HG02884 (cell line): ENCODE measurements at regions not wholly inside any gene's neighbourhood (a gene's known extent, or its start where the extent isn't known, plus 50 kb on each side); places are given as distances from the start of the nearest gene placed in this dataset.
A peak's percentile ranks its signal among the peaks of the same experiment; 100 is the strongest.

Experiments used
- ATAC-seq: cut with Tn5 transposase; IDR thresholded peaks from one replicate; pipeline ENCODE4 v1.9.1; 2021; ENCODE audit warnings: mild to moderate bottlenecking, moderate library complexity; ENCODE audit not compliant: unreplicated experiment

DNA sequence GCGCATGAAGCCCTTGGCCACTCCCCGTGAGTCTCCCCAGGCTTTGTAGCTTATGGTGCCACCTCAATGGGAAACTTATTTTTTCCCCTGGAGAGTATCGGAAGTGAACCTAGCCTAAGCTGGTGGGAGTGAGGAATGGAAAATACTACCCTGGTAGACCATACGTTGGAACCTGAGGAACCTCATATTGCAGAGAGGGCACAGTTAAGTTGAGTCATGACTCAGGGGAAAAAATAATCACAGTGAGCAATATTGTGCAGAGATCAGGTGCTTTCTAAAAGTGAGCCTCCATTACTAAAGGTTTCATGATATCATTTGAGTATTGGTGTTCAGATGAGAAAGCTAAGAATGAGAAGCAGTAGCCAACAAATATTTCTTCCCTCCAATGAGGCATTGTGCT lies 360.5 kb upstream of the NT5C1B start:
- no peak for ATAC-seq

DNA sequence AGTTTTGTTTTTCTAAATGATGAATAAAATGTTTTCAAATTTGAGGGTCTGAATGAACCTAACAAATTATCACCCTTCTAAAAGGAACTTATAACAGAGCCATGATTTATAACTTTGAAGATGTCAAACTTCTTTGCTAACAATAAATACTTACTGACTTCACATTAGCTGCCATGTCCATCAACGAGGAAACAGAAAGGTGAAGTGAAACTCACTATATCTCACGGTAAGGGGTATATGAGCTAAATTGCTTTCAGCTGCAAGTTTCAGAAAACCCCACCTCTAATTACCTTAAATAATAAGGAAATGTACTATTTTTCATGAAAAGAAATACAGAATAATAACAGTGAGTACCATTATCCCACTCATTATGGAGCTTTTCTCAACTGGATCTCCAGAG lies 350.8 kb upstream of the NT5C1B start:
- ATAC-seq: peak; percentile 95

GRCh38 chr2:18939740-18940139 lies 350.4 kb upstream of the NT5C1B start:
- peak; percentile 43 for ATAC-seq

- no peak for ATAC-seq
Measured at GRCh38 chr2:18934886-18935285, 345.5 kb upstream of the NT5C1B start.

GRCh38 chr2:18932853-18933252 lies 343.5 kb upstream of the NT5C1B start:
- no peak for ATAC-seq

DNA sequence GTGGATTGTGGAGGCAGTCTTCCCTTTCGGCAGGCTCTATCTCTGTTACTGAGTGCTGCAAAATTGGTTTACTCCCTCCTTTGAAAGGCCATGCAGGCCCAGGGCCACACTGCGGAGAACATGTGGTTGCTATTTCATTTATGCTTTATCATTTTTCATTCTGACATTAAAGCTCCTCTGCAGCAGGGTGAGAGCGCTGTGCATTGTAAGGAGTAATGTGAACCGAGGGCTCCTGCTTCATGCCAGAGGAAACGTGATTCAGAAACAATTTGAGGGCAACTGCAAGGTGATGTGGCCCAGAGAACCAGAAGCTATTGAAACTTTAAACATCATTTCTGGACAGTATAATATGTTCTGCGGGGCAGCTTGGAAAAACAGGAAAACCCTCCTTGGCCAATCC lies 341.6 kb upstream of the NT5C1B start:
- no peak for ATAC-seq

DNA sequence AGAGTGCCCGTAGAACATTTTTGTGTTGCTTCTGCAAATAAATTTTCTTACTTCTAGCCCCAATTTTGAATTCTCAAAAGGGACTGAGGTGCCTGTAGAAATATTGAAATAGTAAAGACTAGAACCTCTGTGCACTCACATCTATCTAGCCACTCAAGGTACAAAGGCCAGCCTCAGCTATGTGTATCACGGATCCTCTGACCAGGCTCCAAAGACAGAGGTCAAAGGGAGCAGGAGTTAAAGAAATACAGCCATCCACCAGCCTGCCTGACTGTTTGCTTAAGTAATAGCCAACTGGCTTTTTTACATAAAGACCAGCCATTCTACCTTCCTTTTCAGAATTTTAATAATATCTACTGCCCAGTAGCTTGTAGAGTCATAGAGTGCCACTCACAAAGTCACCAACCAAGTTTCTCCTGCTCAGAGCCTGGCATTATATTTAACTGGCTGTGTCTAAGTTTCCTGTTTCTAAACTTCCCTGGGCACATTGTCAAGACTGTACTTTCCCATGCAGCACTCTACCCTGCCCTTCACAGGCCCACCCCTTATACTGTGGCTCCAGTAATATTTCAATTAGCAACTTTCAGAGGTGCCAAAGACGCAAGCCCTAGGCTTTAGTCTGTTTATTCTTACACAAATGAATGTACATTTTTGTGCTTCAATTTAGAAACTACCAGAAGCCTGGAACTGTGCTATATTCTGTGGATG lies 338.3 kb upstream of the NT5C1B start:
- ATAC-seq: no peak

- ATAC-seq: no peak
Measured at GRCh38 chr2:18926631-18927524, 337.5 kb upstream of the NT5C1B start.

DNA sequence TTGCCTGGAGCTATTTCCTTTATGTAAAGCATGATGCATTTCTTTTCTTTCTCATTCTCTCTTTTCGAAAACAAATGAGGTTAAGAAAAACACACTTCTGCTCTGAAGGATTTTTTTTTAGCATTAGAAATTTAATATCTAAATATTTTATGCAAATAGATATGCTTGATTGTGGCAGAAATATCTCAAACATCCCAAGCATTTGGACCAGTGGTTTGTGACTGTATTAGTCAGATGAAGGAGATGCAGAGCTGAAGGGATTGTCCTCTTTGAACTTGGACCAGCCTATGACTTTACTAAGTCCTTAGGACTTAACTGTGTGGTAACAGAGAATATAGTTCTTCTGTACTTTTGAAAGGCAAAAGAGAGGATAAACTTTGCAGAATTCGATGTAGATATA lies 335.9 kb upstream of the NT5C1B start:
- ATAC-seq: no peak

GRCh38 chr2:18924886-18925285 lies 335.5 kb upstream of the NT5C1B start:
- no peak for ATAC-seq

DNA sequence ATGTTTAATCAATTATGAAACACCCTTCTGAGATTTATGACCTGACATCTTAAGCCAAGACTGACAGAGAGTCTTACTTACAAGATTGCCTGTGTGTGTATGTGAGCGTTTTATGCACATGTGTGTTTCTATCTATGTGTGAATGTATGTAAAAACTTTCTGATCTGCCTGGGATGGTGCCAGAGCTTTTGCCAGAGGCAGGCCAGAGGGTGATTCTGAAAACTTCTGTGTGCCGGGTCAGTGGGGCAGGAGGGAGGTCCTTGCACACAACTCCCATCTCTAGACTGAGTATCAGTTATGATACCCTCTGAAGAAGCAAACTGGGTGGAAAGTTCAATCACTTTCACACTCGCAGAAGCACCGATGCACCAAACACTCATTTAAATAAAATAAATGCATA lies 335.0 kb upstream of the NT5C1B start:
- ATAC-seq: no peak

GRCh38 chr2:18922276-18922675 lies 332.9 kb upstream of the NT5C1B start:
- no peak for ATAC-seq

DNA sequence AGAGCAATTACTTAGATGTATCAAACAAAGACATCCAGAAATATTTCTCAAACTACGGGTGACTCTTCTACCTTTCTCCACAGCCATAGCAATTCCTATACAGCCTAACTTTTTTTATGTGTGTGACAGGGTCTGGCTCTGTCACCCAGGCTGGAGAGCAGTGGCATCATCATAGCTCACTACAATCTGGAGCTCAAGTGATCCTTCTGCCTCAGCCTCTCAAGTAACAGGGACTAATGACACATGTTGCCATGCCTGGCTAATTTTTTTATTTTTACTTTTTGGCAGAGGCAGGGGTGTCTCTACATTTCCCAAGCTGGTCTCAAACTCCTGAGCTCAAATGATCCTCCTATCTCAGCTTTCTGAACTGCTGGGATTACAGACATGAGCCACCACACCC lies 328.9 kb upstream of the NT5C1B start:
- ATAC-seq: no peak

DNA sequence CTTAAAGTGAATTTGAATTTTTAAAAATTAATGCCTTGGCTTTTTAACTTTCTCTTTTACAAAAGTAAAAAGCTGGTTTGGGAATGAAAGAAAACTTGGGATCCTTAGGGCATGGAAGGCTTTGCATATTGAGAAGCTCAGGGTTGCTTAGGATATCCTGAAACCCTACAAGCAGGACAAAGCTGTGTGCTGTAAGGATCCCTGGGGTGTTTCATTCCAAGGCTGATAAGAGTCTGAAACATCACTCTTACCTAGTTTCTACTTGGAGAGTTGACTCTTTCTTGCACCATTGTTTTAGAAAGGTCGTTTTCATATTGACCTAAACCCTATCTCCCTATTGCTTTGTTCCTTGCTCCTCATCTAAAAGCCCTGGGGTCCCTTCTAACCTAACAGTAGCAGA lies 325.9 kb upstream of the NT5C1B start:
- no peak for ATAC-seq

GRCh38 chr2:18913512-18913911 lies 324.1 kb upstream of the NT5C1B start:
- ATAC-seq: no peak

DNA sequence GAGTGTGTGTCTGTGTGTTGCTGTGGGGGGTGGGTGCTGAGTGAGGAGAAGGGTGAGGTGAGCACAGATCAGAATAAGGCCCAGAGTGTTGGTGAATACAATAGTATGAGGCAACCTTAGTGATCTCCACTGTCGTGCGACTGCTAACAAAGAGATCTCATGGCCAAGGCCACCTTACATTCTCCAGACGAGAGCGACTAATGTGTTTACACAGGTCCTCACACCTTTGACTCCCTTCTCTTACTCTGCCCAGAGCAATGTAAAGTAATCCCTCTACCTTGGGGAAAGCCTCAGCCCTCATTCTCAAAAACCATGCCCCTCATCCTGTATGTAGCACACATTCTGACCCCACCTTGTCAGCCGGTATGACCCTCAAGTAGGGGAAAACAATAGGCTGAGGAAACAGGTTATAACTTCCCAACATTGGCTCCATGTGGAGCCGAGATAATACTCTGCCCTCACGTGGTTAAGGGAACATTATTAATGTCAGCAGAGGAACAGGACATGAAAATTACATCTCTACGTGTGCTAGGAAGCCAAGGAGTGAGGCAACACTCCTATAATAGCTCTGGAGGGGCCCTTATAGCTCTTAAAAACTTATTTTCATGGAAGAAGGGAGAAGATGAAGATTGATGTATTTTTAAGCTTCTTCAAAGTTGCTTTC lies 323.0 kb upstream of the NT5C1B start:
- ATAC-seq: no peak

GRCh38 chr2:18911416-18911815 lies 322.0 kb upstream of the NT5C1B start:
- ATAC-seq: no peak

DNA sequence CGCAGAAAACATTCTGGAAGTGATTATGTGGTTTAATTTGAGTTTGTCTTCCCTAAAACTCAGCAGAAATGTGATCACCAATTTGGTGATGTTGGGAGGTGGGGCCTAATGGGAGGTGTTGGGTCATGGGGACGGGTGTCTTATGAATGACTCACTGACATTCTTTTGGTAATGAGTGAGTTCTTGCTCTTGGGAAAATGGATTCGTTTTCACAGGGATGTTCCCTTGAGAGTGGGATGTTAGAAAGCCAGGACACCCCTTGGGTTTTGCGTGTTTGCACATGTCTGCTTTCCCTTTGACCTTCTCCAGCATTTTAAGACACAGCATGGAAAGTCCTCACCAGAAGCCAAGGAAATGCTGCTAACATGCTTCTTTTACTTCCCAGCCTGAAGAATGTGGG lies 321.5 kb upstream of the NT5C1B start:
- no peak for ATAC-seq

DNA sequence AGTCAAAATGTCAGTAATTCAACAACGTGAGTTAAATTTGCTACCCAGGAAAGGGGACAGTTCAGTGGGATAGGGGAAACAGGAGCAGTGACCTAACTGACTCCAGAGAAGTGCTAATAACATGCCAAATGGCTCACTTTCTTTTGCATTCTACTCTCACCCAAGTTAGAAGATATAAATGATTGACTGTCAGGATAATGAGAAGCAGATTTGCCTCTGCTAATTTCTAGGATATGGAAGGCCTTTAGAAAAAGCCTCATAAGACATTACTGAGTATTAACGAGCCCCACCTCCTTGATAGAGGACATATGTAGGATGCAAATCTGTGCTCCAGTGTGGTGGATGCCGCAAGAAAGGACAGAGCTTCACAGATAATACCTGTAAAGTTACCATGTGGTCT lies 318.6 kb upstream of the NT5C1B start:
- no peak for ATAC-seq

DNA sequence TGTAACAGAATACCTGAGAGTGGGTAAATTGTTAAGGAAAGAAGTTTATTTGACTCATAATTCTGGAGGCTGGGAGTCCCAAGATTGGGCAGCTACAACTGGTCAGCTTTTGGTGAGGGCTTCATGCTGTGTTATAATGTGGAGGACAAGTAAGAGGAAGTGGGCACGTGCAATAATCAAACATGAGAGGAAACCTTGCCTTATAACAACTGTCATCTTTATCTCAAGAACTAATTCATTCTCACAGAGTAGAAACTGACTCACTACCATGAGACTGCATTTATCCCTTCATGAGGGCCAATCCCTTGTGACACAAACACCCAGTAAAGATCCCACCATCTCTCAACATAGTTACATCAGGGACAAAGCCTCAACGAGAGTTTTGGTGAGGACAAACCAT lies 318.1 kb upstream of the NT5C1B start:
- ATAC-seq: no peak

- peak; percentile 93 for ATAC-seq
Measured at GRCh38 chr2:18903750-18904149, 314.4 kb upstream of the NT5C1B start.

GRCh38 chr2:18901242-18901641 lies 311.9 kb upstream of the NT5C1B start:
- ATAC-seq: no peak
